ENCODE measurements at regions not wholly inside any gene's neighbourhood (a gene's known extent, or its start where the extent isn't known, plus 50 kb on each side); places are given as distances from the start of the nearest gene placed in this dataset.

DNA sequence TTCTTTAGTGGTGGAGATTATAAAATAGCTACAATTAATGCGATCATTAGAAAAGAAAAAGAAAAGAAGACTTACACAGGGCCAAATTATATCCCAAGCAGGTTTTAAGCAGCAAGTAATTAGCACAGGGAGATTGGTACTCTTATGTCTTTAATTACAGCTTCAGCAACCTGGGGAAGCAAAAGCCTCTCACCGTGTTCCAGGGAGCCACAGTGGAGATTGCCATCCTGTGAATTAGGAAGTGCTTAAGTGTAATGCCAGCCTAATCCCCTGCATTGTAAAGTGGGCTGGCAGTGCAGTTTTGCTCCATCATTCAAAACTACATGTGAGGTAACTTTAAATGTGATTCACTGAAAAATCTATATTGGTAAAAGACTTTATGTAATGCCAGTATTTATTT is 533.5 kb upstream of the COBL start:
- TF ChIP-seq POLR2AphosphoS5 (IDR thresholded peaks at IDR 0.05; ENCODE audit: borderline replicate concordance, low read depth, low read length) (no peak), EZH2 (IDR thresholded peaks at IDR 0.05) (no peak)
